Tibial nerve (tissue), 3 donors: ENCODE measurements at regions not wholly inside any gene's neighbourhood (a gene's known extent, or its start where the extent isn't known, plus 50 kb on each side); places are given as distances from the start of the nearest gene placed in this dataset.

ENCODE experiments used
- POLR2A ChIP-seq, 2 donors: fragments of 450-650 bp; IDR thresholded peaks; one replicate each; pipeline ENCODE4 v1.6.1; 2017; ENCODE audit warnings: antibody characterized with exemption in 2 of 2, mild to moderate bottlenecking in 2 of 2, moderate library complexity in 2 of 2
- TF ChIP-seq, protein P1 (sequence below), 5 experiments: fragments of 200-600 bp in 3 of 5; fragments of 450-650 bp in 2 of 5; sonication (generic) in 3 of 5; IDR thresholded peaks; one replicate each; pipeline ENCODE4 v1.5.1; 2016 to 2019; ENCODE audit warnings: antibody characterized with exemption in 5 of 5, mild to moderate bottlenecking in 3 of 5, moderate library complexity in 2 of 5

DNA sequence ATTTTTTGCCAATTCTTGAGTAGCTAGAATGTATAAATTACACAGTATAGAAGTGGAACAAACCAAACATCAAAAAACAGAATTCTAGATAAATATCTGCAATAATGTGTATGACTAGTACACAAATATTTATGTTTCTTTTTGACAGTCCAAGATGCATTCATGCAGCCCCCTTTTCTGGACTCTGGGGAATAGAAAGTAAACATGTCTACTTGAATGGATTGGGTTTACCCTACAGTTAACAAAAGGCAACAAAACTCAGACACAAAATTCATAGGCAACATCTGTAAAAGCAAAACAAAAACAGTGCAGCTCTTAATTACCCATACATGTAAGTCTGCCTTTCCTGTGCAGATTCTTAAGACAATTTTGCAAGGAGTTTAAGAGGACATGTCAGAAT is 419.4 kb upstream of the DACH1 start:
- TF ChIP-seq, protein P1, sequence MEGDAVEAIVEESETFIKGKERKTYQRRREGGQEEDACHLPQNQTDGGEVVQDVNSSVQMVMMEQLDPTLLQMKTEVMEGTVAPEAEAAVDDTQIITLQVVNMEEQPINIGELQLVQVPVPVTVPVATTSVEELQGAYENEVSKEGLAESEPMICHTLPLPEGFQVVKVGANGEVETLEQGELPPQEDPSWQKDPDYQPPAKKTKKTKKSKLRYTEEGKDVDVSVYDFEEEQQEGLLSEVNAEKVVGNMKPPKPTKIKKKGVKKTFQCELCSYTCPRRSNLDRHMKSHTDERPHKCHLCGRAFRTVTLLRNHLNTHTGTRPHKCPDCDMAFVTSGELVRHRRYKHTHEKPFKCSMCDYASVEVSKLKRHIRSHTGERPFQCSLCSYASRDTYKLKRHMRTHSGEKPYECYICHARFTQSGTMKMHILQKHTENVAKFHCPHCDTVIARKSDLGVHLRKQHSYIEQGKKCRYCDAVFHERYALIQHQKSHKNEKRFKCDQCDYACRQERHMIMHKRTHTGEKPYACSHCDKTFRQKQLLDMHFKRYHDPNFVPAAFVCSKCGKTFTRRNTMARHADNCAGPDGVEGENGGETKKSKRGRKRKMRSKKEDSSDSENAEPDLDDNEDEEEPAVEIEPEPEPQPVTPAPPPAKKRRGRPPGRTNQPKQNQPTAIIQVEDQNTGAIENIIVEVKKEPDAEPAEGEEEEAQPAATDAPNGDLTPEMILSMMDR (IDR thresholded peaks at IDR 0.05), result no peak
- no peak for TF ChIP-seq POLR2A (IDR thresholded peaks at IDR 0.05)
